OCI-LY1 (cell line): ENCODE measurements at regions not wholly inside any gene's neighbourhood (a gene's known extent, or its start where the extent isn't known, plus 50 kb on each side); places are given as distances from the start of the nearest gene placed in this dataset.

ENCODE experiments used
- EZH2 ChIP-seq: fragments of 200-600 bp; sonication (generic), shearing (Covaris generic); IDR thresholded peaks from 2 replicates; pipeline ENCODE4 v1.8.0; 2017; ENCODE audit warnings: borderline replicate concordance, mixed run types, mild to moderate bottlenecking, antibody characterized with exemption, low read length, moderate library complexity, mixed read lengths
- TF ChIP-seq, protein P1 (sequence below): fragments of 200-600 bp; sonication (generic), shearing (Covaris generic); IDR thresholded peaks from 2 replicates; pipeline ENCODE4 v1.5.1; 2017; ENCODE audit warnings: mild to moderate bottlenecking, antibody characterized with exemption, low read length, moderate library complexity, mixed read lengths

DNA sequence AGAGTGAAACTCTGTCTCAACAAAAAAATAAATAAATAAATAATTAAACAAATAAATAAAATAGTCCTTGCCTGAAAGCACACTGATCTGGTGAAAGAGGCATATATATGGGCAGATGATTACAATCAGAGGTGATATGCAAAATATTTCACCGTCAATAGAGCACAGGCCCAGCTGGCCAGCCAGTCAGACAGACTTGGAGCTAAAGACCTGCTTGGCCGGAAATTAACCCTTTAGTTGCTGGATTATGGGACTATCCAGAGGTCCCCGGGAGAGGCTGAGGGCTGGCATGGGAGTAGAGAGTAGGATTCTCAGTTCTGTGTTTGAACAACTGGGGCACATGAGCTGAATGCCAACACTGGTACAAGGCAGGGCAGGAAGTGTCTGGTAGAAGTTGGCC is 59.1 kb upstream of the CTNNB1 start:
- TF ChIP-seq, protein P1, sequence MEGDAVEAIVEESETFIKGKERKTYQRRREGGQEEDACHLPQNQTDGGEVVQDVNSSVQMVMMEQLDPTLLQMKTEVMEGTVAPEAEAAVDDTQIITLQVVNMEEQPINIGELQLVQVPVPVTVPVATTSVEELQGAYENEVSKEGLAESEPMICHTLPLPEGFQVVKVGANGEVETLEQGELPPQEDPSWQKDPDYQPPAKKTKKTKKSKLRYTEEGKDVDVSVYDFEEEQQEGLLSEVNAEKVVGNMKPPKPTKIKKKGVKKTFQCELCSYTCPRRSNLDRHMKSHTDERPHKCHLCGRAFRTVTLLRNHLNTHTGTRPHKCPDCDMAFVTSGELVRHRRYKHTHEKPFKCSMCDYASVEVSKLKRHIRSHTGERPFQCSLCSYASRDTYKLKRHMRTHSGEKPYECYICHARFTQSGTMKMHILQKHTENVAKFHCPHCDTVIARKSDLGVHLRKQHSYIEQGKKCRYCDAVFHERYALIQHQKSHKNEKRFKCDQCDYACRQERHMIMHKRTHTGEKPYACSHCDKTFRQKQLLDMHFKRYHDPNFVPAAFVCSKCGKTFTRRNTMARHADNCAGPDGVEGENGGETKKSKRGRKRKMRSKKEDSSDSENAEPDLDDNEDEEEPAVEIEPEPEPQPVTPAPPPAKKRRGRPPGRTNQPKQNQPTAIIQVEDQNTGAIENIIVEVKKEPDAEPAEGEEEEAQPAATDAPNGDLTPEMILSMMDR = no peak
- no peak for TF ChIP-seq EZH2
